Panc1 (cell line): ENCODE measurements at regions not wholly inside any gene's neighbourhood (a gene's known extent, or its start where the extent isn't known, plus 50 kb on each side); places are given as distances from the start of the nearest gene placed in this dataset.
"Not testable (repeated sequence)": the region's sequence is repeated elsewhere in the genome, so short reads cannot be mapped to it uniquely, and the experiment has no call there.

Experiments
- CTCF ChIP-seq: fragments of 450-650 bp; IDR thresholded peaks from 2 replicates; pipeline ENCODE4 v1.5.1; 2017; ENCODE audit warnings: mild to moderate bottlenecking
- POLR2AphosphoS5 ChIP-seq: IDR thresholded peaks from 2 replicates; pipeline ENCODE4 v1.6.1; 2012; ENCODE audit warnings: mild to moderate bottlenecking, low read depth, low read length, moderate library complexity
- TCF7L2 ChIP-seq: IDR thresholded peaks from 2 replicates; pipeline ENCODE4 v1.6.1; 2011; ENCODE audit warnings: mild to moderate bottlenecking, low read depth, low read length, inconsistent platforms

DNA sequence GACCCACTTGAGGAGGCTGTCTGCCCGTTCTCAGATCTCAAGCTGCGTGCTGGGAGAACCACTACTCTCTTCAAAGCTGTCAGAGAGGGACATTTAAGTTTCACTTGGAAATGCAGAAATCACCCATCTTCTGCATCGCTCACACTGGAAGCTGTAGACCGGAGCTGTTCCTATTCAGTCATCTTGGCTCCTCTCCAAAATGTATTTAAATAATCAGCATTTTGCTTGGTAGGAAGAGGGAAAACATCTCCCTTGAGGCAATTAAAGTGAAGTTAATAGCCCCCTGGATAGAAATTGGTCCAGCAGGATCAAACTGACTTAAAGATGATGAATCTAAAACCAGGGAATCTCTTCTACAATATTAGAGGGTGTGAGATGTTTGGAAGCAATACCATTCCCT lies 151.7 kb downstream of the CSNK2A3 start:
- not testable (repeated sequence) for TF ChIP-seq CTCF, POLR2AphosphoS5, TCF7L2
